GM18873 (cell line): ENCODE measurements at regions not wholly inside any gene's neighbourhood (a gene's known extent, or its start where the extent isn't known, plus 50 kb on each side); places are given as distances from the start of the nearest gene placed in this dataset.
"Not testable (repeated sequence)": the region's sequence is repeated elsewhere in the genome, so short reads cannot be mapped to it uniquely, and the experiment has no call there.

Experiments used
- ATAC-seq: cut with Tn5 transposase; IDR thresholded peaks from one replicate; pipeline ENCODE4 v1.9.1; 2021; ENCODE audit warnings: mild to moderate bottlenecking, moderate library complexity, moderate number of reproducible peaks; ENCODE audit not compliant: unreplicated experiment, low FRiP score

DNA sequence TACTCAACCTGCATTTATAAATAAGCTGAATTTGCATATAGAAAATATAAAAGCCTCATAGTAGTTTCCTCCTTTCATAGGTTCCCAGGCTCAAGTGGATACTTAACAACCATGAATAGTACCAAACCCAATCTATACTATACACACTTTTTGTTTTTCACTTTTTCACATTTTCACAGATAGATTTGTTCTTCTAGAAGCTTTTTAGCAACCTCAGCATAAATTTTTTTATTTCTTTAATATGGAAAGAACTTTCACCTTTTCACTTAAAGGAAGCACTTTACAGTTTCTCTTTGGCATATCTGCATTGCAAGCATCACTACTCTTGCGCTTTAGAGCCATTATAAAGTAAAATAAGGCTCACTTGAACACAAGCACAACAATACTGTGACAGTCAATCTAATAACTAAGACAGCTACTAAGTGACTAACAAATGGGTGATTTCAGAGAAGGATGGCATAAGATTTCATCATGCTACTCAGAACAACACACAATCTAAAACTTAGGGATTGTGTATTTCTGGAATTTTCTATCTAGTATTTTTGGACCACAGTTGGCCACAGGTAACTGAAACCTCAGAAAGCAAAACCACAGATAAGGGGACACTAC lies 1063.6 kb downstream of the FAM181B start:
- ATAC-seq, result no peak

- ATAC-seq, result no peak
Measured at GRCh38 chr11:81658722-81659121, 1074.9 kb downstream of the FAM181B start.

- no peak for ATAC-seq
Measured at GRCh38 chr11:81655351-81655750, 1078.3 kb downstream of the FAM181B start.

- no peak for ATAC-seq
Measured at GRCh38 chr11:81647374-81647773, 1086.3 kb downstream of the FAM181B start.

DNA sequence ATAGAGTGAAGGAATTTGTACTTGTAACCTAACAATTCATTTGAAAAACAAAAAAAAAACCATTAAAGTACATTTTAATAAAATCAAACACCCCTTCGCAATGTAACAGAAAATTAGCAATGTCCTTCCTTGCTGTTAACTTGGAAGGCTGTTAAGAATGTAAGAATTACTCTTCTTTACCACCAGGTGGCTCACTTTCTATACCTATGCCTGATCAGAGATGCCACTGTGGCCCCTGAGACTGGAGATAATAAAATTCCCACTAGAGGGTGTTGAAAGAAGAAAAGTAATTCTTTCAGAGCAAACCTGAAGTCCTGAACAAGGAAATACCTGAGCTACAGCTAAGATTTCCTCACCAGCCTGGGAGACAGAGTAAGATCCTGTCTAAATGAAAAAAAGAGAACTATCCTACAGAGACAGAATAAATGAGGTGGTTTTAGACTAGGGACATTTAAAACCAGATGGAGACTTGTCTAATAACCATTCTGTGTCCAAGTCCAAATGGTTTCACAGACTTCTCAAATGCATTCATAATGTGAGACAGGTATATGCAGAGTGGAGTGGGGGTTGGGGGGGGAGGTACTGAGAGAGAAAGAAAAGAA lies 1089.3 kb downstream of the FAM181B start:
- peak; percentile 92 for ATAC-seq

GRCh38 chr11:81634483-81634882 lies 1099.2 kb downstream of the FAM181B start:
- no peak for ATAC-seq

DNA sequence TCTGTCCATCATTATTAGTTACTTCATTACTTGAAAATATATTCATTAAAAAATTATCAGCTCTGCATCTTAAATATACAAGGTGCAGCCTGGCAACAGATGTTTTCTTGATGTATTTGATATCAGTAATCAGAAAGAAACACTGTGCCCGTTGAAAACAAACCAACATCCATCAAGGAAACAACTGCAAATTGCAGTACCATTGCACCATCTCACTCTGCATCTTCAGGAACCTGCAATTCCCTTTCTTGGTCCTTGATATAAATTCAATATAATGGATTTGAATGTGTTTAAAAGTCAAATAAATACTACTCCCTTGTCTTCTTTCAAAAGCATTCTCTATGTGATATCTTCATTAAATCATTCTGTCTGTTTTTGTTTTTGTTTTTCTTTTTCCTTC lies 1131.2 kb downstream of the FAM181B start:
- ATAC-seq, result no peak

DNA sequence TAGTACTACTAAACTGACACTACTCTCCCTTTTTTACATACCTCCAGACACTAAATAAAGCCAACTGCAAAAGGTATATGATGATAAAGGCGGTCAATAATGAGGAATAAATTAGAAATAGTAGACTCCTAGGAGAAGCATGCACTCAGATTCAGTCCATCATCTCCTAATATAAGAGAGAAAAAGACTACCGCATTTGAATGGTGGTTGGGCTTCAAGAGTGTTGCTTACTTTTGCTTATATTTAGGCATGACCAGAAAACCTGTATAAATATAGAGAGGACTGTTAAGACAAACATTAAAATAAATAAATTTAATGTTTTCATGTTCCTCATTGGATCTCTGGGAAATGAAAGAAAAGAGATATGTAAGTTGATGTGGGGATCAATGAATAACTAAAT lies 1137.0 kb downstream of the FAM181B start:
- ATAC-seq, result no peak

GRCh38 chr11:81585390-81585933 lies 1148.2 kb downstream of the FAM181B start:
- ATAC-seq, result no peak

GRCh38 chr11:81579339-81579738 lies 1154.3 kb downstream of the FAM181B start:
- ATAC-seq, result no peak

- no peak for ATAC-seq
Measured at GRCh38 chr11:81578571-81578970, 1155.1 kb downstream of the FAM181B start.

GRCh38 chr11:81574301-81574700 lies 1159.4 kb downstream of the FAM181B start:
- no peak for ATAC-seq

GRCh38 chr11:81573367-81573766 lies 1160.3 kb downstream of the FAM181B start:
- ATAC-seq, result no peak

- ATAC-seq, result no peak
Measured at GRCh38 chr11:81570669-81571068, 1163.0 kb downstream of the FAM181B start.

DNA sequence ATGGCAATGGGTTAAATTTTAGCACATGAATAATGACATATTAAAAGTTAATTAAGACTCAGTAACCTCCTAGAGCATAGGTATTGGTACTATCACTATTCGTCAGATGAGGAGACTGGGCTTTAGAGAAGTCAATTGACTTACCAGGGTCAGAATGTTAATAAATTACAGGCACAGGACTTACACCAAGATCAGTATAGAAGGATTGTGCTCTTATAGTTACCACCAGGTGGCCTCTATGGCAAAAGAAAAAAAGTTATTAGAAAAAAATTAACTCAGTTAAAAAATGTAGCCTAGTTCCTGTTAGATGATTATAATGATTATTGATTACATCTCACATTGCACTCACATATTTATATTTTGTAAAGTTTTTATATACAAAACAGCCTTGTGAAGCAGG lies 1163.7 kb downstream of the FAM181B start:
- no peak for ATAC-seq

DNA sequence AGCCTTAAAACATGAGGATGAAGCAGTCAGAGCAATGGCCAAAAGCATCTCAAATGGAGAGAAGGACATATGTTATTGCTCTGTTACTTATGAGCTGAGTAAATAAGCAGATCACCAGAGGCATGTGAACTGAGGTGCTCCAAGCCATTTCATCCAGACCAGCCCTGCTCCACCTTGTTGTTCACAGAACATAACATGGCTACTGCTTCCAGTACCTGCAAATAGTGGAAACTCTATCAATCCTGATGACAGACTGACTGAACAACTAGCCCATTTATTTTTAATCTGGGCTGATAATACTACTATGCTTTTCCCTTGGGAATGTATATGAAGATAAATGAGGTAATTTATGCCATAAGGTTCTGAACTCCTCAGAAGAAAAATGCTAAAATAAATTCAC lies 1164.7 kb downstream of the FAM181B start:
- no peak for ATAC-seq

DNA sequence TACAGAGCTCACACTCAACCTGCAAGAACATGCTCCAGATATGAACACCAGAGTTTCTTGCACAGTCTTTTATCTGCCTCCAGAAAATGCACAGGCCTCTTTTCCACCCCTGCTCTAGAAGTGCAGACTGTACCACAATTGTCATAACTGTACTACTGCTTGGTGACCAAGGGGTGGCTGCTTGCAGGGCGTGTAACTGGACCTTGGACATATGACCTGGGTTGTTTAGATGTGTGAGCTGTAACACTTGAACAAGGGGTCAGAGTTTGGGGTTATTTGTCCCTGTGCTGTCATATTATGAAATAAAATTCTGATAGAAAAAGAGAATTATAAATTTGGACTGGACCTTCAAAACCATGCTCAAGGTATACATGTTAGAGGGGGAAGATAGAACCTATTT lies 1185.5 kb downstream of the FAM181B start:
- no peak for ATAC-seq

DNA sequence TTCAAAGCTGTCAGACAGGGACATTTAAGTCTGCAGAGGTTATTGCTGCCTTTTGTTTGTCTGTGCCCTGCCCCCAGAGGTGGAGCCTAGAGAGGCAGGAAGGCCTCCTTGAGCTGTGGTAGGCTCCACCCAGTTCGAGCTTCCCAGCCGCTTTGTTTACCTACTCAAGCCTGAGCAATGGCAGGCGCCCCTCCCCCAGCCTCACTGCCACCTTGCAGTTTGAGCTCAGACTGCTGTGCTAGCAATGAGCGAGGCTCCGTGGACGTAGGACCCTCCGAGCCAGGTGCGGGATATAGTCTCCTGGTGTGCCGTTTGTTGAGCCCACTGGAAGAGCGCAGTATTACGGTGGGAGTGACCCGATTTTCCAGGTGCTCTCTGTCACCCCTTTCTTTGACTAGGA lies 1193.9 kb downstream of the FAM181B start:
- ATAC-seq, result not testable (repeated sequence)

DNA sequence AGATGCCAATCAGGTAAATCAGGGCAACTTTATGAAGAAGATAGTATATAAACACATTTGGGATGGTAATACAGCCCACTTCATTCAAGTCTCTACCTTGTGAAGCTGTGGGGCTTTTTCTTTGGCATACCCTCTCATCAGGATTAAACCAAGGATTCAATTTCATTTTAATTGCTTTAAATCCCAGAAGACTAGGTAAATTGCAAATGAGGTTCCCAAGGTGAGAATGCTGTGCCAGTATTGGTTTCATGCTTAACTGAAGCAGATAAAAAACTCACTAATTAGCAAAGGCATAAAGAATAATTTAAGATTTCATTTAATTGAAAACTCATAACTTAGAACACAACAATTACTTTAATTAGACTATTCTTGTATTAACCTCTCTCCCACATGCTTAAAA lies 1218.1 kb downstream of the FAM181B start:
- ATAC-seq, result no peak

GRCh38 chr11:81497202-81497804 lies 1236.4 kb downstream of the FAM181B start:
- ATAC-seq, result peak; percentile 70

- ATAC-seq, result no peak
Measured at GRCh38 chr11:81496601-81497000, 1237.1 kb downstream of the FAM181B start.
